HAP-1 (cell line): ENCODE measurements at regions not wholly inside any gene's neighbourhood (a gene's known extent, or its start where the extent isn't known, plus 50 kb on each side); places are given as distances from the start of the nearest gene placed in this dataset.

Source experiments
- DNase-seq, 2 experiments: peaks; one replicate each; pipeline ENCODE4 v3.0.0-alpha.2; 2016 to 2020; ENCODE audit warnings: low spot score in 2 of 2
- H3K27me3 ChIP-seq: fragments of 250-450 bp; sonication (Bioruptor Pico); 2 replicates; pipeline ENCODE4 v1.5.1; 2020; ENCODE audit warnings: low read depth, mild to moderate bottlenecking, moderate library complexity
- H3K36me3 ChIP-seq: fragments of 250-450 bp; sonication (Bioruptor Pico); replicated peaks from 2 replicates; pipeline ENCODE4 v1.5.1; 2020; ENCODE audit warnings: mild to moderate bottlenecking
- H3K4me1 ChIP-seq: fragments of 250-450 bp; sonication (Bioruptor Pico); 2 replicates; pipeline ENCODE4 v1.5.1; 2020; ENCODE audit warnings: mild to moderate bottlenecking
- H3K4me3 ChIP-seq: fragments of 250-450 bp; sonication (Bioruptor Pico); 2 replicates; pipeline ENCODE4 v1.5.1; 2020; ENCODE audit warnings: mild to moderate bottlenecking, moderate library complexity
- H3K9me3 ChIP-seq: fragments of 250-450 bp; sonication (Bioruptor Pico); 2 replicates; pipeline ENCODE4 v1.5.1; 2020; ENCODE audit warnings: mild to moderate bottlenecking, moderate library complexity
- in situ Hi-C: fragments of 300-500 bp; cut with MboI; formaldehyde crosslinking; loops from 3 replicates; pipeline ENCODE4 v1.14.3; 2020; ENCODE audit warnings: low sequenced_read_pairs, inconsistent platforms, mixed read lengths

DNA sequence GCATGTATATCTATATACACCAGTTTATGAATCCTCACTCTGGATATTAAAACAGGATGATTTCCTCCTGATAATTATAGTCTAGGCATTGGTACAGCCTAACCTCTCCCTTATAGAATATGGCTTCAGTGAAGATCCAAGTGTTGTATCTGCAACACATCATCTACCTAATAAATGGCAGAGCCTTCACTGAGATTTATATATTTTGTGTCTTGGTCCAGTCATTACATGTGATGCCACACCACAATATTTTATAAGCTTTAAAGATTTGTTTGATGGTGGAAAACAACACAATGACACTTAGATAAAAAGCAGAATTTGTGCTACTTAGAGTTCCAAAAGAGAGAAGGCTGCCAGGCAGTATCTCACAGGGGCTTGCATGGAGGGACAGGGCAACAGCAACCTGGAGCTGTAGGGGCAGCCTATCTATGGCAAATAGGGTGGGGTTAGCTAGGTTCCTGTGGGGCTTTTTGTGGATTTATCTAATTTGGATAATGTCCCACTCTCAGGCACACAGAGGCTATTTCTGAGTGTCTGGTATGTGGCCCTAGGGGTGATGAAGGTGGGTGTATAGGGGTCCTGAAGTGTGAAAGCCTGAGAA lies 1736.7 kb upstream of the PRR20A start:
- H3K9me3 ChIP-seq, result no peaks in the 10 kb centered on the region
- in situ Hi-C loops, result no loop called here
- H3K27me3 ChIP-seq, result peaks cover 3% of the 10 kb centered on the region; the same call in 1 of the 2 replicates
- no peaks in the 10 kb centered on the region for H3K36me3 ChIP-seq
- no peak overlapping the region for H3K4me3 ChIP-seq
- no peak for DNase-seq
- H3K4me1 ChIP-seq, result peaks cover 15% of the 10 kb centered on the region

- H3K36me3 ChIP-seq, result no peaks in the 10 kb centered on the region
- H3K4me3 ChIP-seq, result no peak overlapping the region
- DNase-seq, result no peak
- peaks cover 2% of the 10 kb centered on the region for H3K4me1 ChIP-seq
- no peaks in the 10 kb centered on the region for H3K27me3 ChIP-seq
- H3K9me3 ChIP-seq, result no peaks in the 10 kb centered on the region
- in situ Hi-C loops, result no loop called here
Measured at GRCh38 chr13:55410398-55411330, 1730.1 kb upstream of the PRR20A start.

DNA sequence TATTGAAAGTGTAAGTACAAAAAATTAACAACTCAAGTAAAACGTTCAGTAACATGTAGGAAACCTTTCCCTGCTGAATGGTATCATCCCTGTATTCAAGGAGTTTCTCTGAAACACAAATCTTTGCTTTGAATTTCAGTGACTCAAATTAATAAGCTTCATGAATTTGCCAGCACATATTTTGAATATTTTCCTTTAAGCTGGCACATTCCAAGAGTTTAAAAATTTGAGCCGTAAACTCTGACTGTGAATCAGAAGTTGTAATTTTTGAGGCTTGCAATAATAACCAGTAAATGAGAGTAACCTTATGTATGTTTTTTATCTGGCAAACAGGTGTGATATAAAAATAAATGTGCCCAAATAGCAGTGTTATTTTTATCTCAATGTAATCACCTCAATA lies 1722.6 kb upstream of the PRR20A start:
- no peaks in the 10 kb centered on the region for H3K27me3 ChIP-seq
- no peaks in the 10 kb centered on the region for H3K9me3 ChIP-seq
- H3K4me1 ChIP-seq, result no peaks in the 10 kb centered on the region
- in situ Hi-C loops, result no loop called here
- no peaks in the 10 kb centered on the region for H3K36me3 ChIP-seq
- no peak overlapping the region for H3K4me3 ChIP-seq
- DNase-seq, result no peak

DNA sequence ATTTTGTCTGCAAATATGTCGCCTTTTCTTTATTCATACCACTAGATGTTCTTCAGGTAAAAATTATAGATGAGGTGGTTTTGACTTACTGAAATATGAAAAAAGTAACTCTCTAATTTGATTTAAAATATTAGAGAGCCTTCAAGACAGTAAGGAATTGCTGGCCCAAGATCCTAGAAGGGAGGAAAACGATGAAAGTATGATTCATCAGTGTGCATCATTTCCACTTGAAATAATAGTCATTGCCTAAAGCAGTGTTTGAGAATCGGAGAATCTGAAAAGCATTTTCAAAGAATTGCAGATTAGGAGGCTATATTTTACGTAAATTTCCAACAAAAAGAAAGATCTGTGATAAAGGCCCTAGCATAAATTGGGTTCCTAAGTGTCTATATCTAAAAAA lies 1707.9 kb upstream of the PRR20A start:
- no peaks in the 10 kb centered on the region for H3K4me1 ChIP-seq
- H3K36me3 ChIP-seq, result no peaks in the 10 kb centered on the region
- H3K27me3 ChIP-seq, result no peaks in the 10 kb centered on the region
- no peak overlapping the region for H3K4me3 ChIP-seq
- no peak for DNase-seq
- in situ Hi-C loops, result no loop called here
- H3K9me3 ChIP-seq, result no peaks in the 10 kb centered on the region

DNA sequence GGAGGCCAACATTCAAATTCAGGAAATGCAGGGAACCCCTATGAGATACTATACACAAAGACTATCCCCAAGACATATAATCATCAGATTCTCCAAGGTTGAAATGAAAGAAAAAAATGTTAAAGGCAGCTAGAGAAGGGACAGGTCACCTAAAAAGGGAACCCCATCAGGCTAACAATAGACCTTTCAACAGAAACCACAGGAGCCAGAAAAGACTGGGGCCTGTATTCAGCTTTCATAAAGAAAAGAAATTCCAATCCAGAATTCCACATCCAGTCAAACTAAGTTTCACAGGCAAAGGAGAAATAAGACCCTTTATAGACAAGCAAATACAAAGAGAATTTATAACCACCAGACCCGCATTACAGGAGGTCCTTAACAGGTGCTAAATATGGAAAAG lies 1703.6 kb upstream of the PRR20A start:
- Histone ChIP-seq H3K27me3 (no peaks in the 10 kb centered on the region), H3K4me1 (no peaks in the 10 kb centered on the region), H3K9me3 (no peaks in the 10 kb centered on the region), H3K36me3 (no peaks in the 10 kb centered on the region), H3K4me3 (no peak overlapping the region)
- DNase-seq, result peak in 1 of 2 experiments; percentile 7
- in situ Hi-C loops, result no loop called here

GRCh38 chr13:55439450-55439849 lies 1701.3 kb upstream of the PRR20A start:
- Histone ChIP-seq H3K4me3 (no peak overlapping the region), H3K36me3 (no peaks in the 10 kb centered on the region), H3K27me3 (no peaks in the 10 kb centered on the region), H3K9me3 (no peaks in the 10 kb centered on the region), H3K4me1 (no peaks in the 10 kb centered on the region)
- DNase-seq, result no peak
- in situ Hi-C loops, result no loop called here

GRCh38 chr13:55440465-55441085 lies 1700.1 kb upstream of the PRR20A start:
- DNase-seq, result no peak
- Histone ChIP-seq H3K4me1 (no peaks in the 10 kb centered on the region), H3K4me3 (no peak overlapping the region), H3K9me3 (no peaks in the 10 kb centered on the region), H3K36me3 (no peaks in the 10 kb centered on the region), H3K27me3 (no peaks in the 10 kb centered on the region)
- in situ Hi-C loops, result no loop called here

- no peak for DNase-seq
- no peaks in the 10 kb centered on the region for H3K27me3 ChIP-seq
- no peak overlapping the region for H3K4me3 ChIP-seq
- no peaks in the 10 kb centered on the region for H3K9me3 ChIP-seq
- H3K36me3 ChIP-seq, result no peaks in the 10 kb centered on the region
- in situ Hi-C loops, result no loop called here
- no peaks in the 10 kb centered on the region for H3K4me1 ChIP-seq
Measured at GRCh38 chr13:55464222-55464621, 1676.5 kb upstream of the PRR20A start.

GRCh38 chr13:55467476-55467875 lies 1673.2 kb upstream of the PRR20A start:
- no peaks in the 10 kb centered on the region for H3K36me3 ChIP-seq
- DNase-seq, result no peak
- H3K27me3 ChIP-seq, result no peaks in the 10 kb centered on the region
- H3K4me1 ChIP-seq, result no peaks in the 10 kb centered on the region
- H3K9me3 ChIP-seq, result no peaks in the 10 kb centered on the region
- no peak overlapping the region for H3K4me3 ChIP-seq
- in situ Hi-C loops, result no loop called here

DNA sequence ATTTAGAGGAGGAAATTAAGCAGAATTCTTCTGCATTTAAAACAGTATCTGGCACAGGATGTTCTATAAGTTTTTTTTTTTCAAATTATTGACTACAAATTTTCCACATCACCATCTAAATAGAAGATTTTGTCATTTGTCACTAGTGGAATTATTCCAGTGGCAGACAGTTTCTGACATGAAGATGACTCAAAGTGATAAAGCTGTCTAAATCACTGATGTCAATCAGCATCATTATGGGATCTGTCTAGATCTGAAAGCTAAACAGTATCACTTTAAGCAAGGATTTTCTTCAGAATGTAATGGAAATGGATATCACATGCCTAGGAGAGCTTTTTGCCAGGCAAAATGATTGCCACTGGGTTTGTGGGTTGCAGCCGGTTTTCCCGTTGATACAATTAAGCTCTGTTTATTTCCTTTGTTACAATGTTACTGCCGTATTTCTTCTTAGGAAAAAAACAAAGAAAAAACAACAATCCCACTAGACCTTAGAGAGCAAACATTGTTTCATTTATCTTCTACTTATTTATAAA lies 1657.0 kb upstream of the PRR20A start:
- no peaks in the 10 kb centered on the region for H3K27me3 ChIP-seq
- no peaks in the 10 kb centered on the region for H3K4me1 ChIP-seq
- H3K36me3 ChIP-seq, result no peaks in the 10 kb centered on the region
- in situ Hi-C loops, result no loop called here
- H3K4me3 ChIP-seq, result no peak overlapping the region
- DNase-seq, result no peak
- no peaks in the 10 kb centered on the region for H3K9me3 ChIP-seq

- H3K27me3 ChIP-seq, result no peaks in the 10 kb centered on the region
- no peaks in the 10 kb centered on the region for H3K4me1 ChIP-seq
- no peak for DNase-seq
- no peaks in the 10 kb centered on the region for H3K36me3 ChIP-seq
- H3K9me3 ChIP-seq, result no peaks in the 10 kb centered on the region
- no peak overlapping the region for H3K4me3 ChIP-seq
- in situ Hi-C loops, result no loop called here
Measured at GRCh38 chr13:55493297-55493696, 1647.4 kb upstream of the PRR20A start.

DNA sequence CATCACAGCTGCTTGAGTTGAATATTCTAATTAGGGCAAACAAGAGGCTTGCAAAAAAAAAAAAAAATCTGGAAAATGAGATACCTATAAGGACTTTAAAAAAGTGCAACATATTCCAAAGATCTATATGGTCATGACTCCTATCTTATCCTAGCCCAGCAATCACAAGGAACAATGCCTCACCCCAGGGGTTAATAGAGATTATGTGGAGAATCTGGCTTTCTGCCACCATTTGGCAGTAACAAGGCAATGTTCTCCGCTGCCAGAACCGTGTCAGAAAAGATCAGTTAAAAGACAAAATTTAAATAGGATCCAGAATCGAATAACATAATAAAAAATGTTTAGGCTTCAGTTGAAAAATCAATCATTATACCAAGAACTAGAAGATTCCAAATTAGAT lies 1643.2 kb upstream of the PRR20A start:
- Histone ChIP-seq H3K4me3 (no peak overlapping the region), H3K4me1 (no peaks in the 10 kb centered on the region), H3K36me3 (no peaks in the 10 kb centered on the region), H3K27me3 (no peaks in the 10 kb centered on the region), H3K9me3 (no peaks in the 10 kb centered on the region)
- in situ Hi-C loops, result no loop called here
- DNase-seq, result no peak

GRCh38 chr13:55500694-55501093 lies 1640.0 kb upstream of the PRR20A start:
- in situ Hi-C loops, result no loop called here
- Histone ChIP-seq H3K36me3 (no peaks in the 10 kb centered on the region), H3K4me1 (no peaks in the 10 kb centered on the region), H3K4me3 (no peak overlapping the region), H3K27me3 (no peaks in the 10 kb centered on the region), H3K9me3 (no peaks in the 10 kb centered on the region)
- no peak for DNase-seq

DNA sequence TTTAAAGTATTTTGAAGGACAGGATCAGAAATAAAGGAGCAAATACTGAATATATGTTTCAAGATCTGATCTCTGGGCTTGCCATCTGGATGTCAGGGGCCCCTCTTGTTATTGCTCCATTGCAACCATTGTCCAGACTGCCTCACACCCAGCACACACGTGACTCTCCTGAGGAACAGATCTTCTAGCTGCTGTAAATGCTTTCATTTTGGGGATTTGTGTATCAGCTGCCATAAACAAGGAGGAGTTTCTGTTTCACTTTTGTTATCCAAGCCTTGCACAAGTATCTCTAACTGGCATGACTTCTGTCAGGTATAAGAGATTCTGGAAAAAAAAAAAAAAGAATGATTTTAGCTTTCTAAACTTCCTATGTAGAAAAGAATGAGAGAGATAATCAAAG lies 1624.1 kb upstream of the PRR20A start:
- no peaks in the 10 kb centered on the region for H3K4me1 ChIP-seq
- no peaks in the 10 kb centered on the region for H3K9me3 ChIP-seq
- H3K27me3 ChIP-seq, result no peaks in the 10 kb centered on the region
- no peak for DNase-seq
- no peaks in the 10 kb centered on the region for H3K36me3 ChIP-seq
- in situ Hi-C loops, result no loop called here
- no peak overlapping the region for H3K4me3 ChIP-seq
